Parathyroid adenoma (tissue), 2 donors: ENCODE measurements at regions not wholly inside any gene's neighbourhood (a gene's known extent, or its start where the extent isn't known, plus 50 kb on each side); places are given as distances from the start of the nearest gene placed in this dataset.

Source experiments
- H2AFZ ChIP-seq: fragments of 300-600 bp; sonication (generic); one replicate; pipeline ENCODE4 v1.7.0; 2017; ENCODE audit warnings: antibody characterized with exemption, mild to moderate bottlenecking
- H3K27ac ChIP-seq: fragments of 300-600 bp; sonication (generic); one replicate; pipeline ENCODE4 v1.7.0; 2017
- H3K27me3 ChIP-seq: fragments of 300-600 bp; sonication (generic); one replicate; pipeline ENCODE4 v1.7.0; 2017; ENCODE audit warnings: low read length; ENCODE audit not compliant: control insufficient read depth, insufficient read depth
- H3K36me3 ChIP-seq: fragments of 300-600 bp; sonication (generic); one replicate; pipeline ENCODE4 v1.7.0; 2017; ENCODE audit warnings: low read length; ENCODE audit not compliant: control insufficient read depth, insufficient read depth
- H3K4me1 ChIP-seq: fragments of 300-600 bp; sonication (generic); one replicate; pipeline ENCODE4 v1.7.0; 2017; ENCODE audit warnings: control low read depth
- H3K4me2 ChIP-seq: fragments of 300-600 bp; sonication (generic); one replicate; pipeline ENCODE4 v1.7.0; 2017; ENCODE audit warnings: low read length
- H3K4me3 ChIP-seq: fragments of 300-600 bp; sonication (generic); one replicate; pipeline ENCODE4 v1.7.0; 2017; ENCODE audit warnings: low read depth, low read length
- H3K79me2 ChIP-seq: fragments of 300-600 bp; sonication (generic); one replicate; pipeline ENCODE4 v1.7.0; 2017; ENCODE audit warnings: control low read depth
- H3K9ac ChIP-seq: fragments of 300-600 bp; sonication (generic); one replicate; pipeline ENCODE4 v1.7.0; 2017; ENCODE audit warnings: mild to moderate bottlenecking
- H3K9me3 ChIP-seq: fragments of 300-600 bp; sonication (generic); one replicate; pipeline ENCODE4 v1.7.0; 2017; ENCODE audit warnings: low read length; ENCODE audit not compliant: control insufficient read depth
- TF ChIP-seq, protein P1 (sequence below): fragments of 300-600 bp; sonication (generic); IDR thresholded peaks from one replicate; pipeline ENCODE4 v1.7.0; 2017; ENCODE audit warnings: antibody characterized with exemption, mild to moderate bottlenecking
- donor health status: primary hyperparathyroidism.

DNA sequence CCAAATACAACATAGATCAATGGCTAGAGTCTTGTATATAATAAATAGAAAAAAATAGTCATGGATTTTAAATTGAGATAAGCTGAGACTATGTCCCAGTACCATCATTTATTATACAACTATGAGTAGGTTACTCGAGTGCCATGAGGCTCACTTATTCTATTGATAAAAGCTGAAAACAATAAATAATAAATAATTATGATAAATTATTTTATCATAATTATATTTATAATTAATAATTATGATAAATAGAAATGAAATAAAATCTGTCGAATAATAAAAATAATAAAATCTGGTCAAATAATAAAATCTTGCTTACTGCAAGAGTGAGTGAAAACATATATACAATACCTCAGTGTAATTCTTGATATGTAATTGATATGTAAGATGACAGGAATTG lies 801.4 kb downstream of the FAM181B start:
- H3K4me1 ChIP-seq: no peaks in the 10 kb centered on the region

DNA sequence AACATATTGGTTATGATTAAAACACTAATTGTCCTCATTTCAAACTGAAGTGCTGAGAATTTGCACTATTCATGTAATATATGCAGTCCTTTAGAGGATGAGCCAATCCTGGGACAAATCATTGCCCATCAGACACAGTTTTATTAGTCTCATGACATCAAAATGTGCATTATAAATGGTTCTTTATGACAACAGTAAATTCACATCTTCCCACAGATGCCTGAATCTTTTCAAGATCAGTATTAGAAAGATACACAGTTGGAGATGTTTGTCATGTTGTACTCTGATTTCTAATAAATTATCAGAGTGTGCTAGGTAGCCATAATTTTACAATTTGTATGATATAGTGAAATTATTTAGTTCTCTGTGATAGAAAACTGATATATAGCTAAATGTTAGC lies 813.5 kb downstream of the FAM181B start:
- TF ChIP-seq, protein P1, sequence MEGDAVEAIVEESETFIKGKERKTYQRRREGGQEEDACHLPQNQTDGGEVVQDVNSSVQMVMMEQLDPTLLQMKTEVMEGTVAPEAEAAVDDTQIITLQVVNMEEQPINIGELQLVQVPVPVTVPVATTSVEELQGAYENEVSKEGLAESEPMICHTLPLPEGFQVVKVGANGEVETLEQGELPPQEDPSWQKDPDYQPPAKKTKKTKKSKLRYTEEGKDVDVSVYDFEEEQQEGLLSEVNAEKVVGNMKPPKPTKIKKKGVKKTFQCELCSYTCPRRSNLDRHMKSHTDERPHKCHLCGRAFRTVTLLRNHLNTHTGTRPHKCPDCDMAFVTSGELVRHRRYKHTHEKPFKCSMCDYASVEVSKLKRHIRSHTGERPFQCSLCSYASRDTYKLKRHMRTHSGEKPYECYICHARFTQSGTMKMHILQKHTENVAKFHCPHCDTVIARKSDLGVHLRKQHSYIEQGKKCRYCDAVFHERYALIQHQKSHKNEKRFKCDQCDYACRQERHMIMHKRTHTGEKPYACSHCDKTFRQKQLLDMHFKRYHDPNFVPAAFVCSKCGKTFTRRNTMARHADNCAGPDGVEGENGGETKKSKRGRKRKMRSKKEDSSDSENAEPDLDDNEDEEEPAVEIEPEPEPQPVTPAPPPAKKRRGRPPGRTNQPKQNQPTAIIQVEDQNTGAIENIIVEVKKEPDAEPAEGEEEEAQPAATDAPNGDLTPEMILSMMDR: no peak
- Histone ChIP-seq H3K4me2 (no peak overlapping the region), H3K36me3 (no peaks in the 10 kb centered on the region), H3K79me2 (no peaks in the 10 kb centered on the region), H3K27ac (no peak overlapping the region), H2AFZ (no peak overlapping the region), H3K4me1 (no peaks in the 10 kb centered on the region), H3K9ac (no peak overlapping the region), H3K27me3 (no peaks in the 10 kb centered on the region), H3K9me3 (no peaks in the 10 kb centered on the region), H3K4me3 (no peak overlapping the region)

More for the DNA sequence above, 801.4 kb downstream of the FAM181B start:
- Histone ChIP-seq H3K4me3 (no peak overlapping the region), H3K9me3 (no peaks in the 10 kb centered on the region), H3K79me2 (no peaks in the 10 kb centered on the region), H3K27me3 (no peaks in the 10 kb centered on the region), H3K27ac (no peak overlapping the region), H2AFZ (no peak overlapping the region), H3K9ac (no peak overlapping the region), H3K36me3 (no peaks in the 10 kb centered on the region), H3K4me2 (no peak overlapping the region)
- TF ChIP-seq, protein P1: no peak

DNA sequence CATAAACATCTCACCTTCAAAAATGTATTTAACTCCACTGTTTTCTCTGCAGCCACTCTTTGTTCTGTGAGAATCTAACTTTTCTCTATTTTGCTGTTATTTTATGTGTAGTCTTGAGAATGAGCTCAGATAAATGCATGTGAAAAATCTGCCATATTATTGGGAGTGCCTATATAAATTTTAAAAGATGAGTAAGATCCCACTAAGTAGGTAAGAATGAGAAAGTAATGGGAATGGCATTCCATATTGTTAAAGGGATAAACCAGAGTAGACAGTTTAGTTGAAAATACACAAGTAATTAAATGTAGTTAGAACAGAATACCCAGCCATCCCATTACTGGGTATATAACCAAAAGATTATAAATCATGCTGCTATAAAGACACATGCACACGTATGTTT lies 817.2 kb downstream of the FAM181B start:
- Histone ChIP-seq H3K9ac (no peak overlapping the region), H3K27ac (no peak overlapping the region), H3K36me3 (no peaks in the 10 kb centered on the region), H3K4me1 (no peaks in the 10 kb centered on the region), H3K4me2 (no peak overlapping the region), H3K27me3 (no peaks in the 10 kb centered on the region), H3K9me3 (no peaks in the 10 kb centered on the region), H3K4me3 (no peak overlapping the region), H3K79me2 (no peaks in the 10 kb centered on the region), H2AFZ (no peak overlapping the region)
- TF ChIP-seq, protein P1: no peak

DNA sequence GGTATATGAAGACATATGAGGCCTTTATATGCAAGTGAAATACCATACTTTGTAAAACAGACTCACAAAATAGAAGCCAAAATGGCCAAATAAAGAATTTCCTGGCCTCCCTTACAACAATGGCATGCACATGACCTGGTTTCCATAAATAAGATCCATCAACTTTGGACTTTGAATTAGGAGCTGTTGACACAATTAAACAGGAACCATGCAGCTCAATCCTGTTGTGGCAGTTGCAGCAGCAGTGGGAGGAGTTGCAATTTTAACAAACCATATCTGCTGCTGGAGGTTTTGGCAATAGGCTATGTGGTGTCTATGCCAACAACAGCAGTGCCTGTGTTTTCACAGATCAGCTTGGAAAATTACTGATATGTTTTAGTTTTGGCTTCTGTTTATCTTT lies 818.6 kb downstream of the FAM181B start:
- H3K27me3 ChIP-seq: no peaks in the 10 kb centered on the region
- H3K4me2 ChIP-seq: no peak overlapping the region
- H3K4me3 ChIP-seq: no peak overlapping the region
- H3K9ac ChIP-seq: no peak overlapping the region
- H2AFZ ChIP-seq: no peak overlapping the region
- H3K36me3 ChIP-seq: no peaks in the 10 kb centered on the region
- no peaks in the 10 kb centered on the region for H3K9me3 ChIP-seq
- no peak overlapping the region for H3K27ac ChIP-seq
- no peaks in the 10 kb centered on the region for H3K79me2 ChIP-seq
- TF ChIP-seq, protein P1: no peak
- no peaks in the 10 kb centered on the region for H3K4me1 ChIP-seq

DNA sequence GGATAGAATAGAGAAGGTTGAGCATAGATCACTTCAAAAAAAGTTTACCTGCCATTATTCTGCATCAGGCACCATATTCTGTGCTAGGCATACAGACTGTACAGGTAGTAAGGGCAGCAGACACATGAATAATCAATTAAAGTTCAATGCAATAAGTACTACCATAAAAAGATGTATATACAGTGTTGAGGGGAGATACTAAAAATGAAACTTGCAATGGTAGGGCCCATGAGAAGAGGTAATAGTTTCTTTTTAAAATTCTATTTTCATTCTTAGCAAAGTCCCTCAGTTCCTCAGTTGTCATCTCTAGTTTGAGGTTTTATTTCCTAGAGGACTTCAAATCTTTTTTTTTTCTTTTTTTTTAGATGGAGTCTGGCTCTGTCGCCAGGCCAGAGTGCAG lies 819.9 kb downstream of the FAM181B start:
- Histone ChIP-seq H3K36me3 (no peaks in the 10 kb centered on the region), H3K27ac (no peak overlapping the region), H3K4me2 (no peak overlapping the region), H3K9ac (no peak overlapping the region), H3K79me2 (no peaks in the 10 kb centered on the region), H3K27me3 (no peaks in the 10 kb centered on the region), H3K9me3 (no peaks in the 10 kb centered on the region), H2AFZ (no peak overlapping the region), H3K4me3 (no peak overlapping the region), H3K4me1 (no peaks in the 10 kb centered on the region)
- TF ChIP-seq, protein P1: no peak
